HFF-Myc (cell line): ENCODE measurements at regions not wholly inside any gene's neighbourhood (a gene's known extent, or its start where the extent isn't known, plus 50 kb on each side); places are given as distances from the start of the nearest gene placed in this dataset.

Experiments used
- DNase-seq: peaks from one replicate; pipeline ENCODE4 v3.0.0-alpha.2; 2011; ENCODE audit warnings: low read depth; ENCODE audit errors: extremely low read depth
- H3K4me3 ChIP-seq: replicated peaks from 2 replicates; pipeline ENCODE4 v1.5.1; 2011; ENCODE audit warnings: low read depth, mild to moderate bottlenecking, control low read depth, low read length
- TF ChIP-seq, protein P1 (sequence below): IDR thresholded peaks from 2 replicates; pipeline ENCODE4 v1.5.1; 2012; ENCODE audit warnings: mild to moderate bottlenecking, low read depth, low read length, control low read depth; ENCODE audit errors: missing control alignments

GRCh38 chr6:165717732-165718465 is 54.9 kb upstream of the PDE10A start:
- TF ChIP-seq, protein P1, sequence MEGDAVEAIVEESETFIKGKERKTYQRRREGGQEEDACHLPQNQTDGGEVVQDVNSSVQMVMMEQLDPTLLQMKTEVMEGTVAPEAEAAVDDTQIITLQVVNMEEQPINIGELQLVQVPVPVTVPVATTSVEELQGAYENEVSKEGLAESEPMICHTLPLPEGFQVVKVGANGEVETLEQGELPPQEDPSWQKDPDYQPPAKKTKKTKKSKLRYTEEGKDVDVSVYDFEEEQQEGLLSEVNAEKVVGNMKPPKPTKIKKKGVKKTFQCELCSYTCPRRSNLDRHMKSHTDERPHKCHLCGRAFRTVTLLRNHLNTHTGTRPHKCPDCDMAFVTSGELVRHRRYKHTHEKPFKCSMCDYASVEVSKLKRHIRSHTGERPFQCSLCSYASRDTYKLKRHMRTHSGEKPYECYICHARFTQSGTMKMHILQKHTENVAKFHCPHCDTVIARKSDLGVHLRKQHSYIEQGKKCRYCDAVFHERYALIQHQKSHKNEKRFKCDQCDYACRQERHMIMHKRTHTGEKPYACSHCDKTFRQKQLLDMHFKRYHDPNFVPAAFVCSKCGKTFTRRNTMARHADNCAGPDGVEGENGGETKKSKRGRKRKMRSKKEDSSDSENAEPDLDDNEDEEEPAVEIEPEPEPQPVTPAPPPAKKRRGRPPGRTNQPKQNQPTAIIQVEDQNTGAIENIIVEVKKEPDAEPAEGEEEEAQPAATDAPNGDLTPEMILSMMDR, result no peak
- H3K4me3 ChIP-seq, result no peak overlapping the region
- DNase-seq, result no peak

DNA sequence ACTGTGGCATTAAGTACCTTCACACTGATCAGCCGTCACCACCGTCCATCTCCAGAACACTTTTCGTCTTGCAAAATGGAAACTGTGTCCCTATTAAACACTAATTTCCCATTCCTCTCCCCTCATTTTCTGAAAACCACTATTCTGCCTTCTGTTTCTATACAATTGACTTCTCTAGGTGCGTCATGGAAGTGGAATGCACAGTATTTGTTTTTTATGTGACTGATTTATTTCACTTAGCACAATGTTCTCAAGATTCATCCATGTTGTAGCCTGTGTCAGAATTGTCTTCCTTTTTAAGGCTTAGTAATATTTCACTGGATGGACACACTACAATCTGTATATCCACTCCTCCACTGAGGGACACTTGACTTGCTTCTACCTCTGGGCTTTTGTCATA is 53.8 kb upstream of the PDE10A start:
- TF ChIP-seq, protein P1, result no peak
- no peak for DNase-seq
- no peak overlapping the region for H3K4me3 ChIP-seq

GRCh38 chr6:165715428-165715827 is 52.4 kb upstream of the PDE10A start:
- no peak for DNase-seq
- TF ChIP-seq, protein P1, result no peak
- H3K4me3 ChIP-seq, result no peak overlapping the region

GRCh38 chr6:165714907-165715306 is 51.9 kb upstream of the PDE10A start:
- DNase-seq, result no peak
- no peak overlapping the region for H3K4me3 ChIP-seq
- TF ChIP-seq, protein P1, result no peak

GRCh38 chr6:165713845-165714466 is 50.9 kb upstream of the PDE10A start:
- no peak overlapping the region for H3K4me3 ChIP-seq
- TF ChIP-seq, protein P1, result no peak
- no peak for DNase-seq
